Neural cell (in vitro differentiated cells): ENCODE measurements at regions not wholly inside any gene's neighbourhood (a gene's known extent, or its start where the extent isn't known, plus 50 kb on each side); places are given as distances from the start of the nearest gene placed in this dataset.

Source experiments
- H2AFZ ChIP-seq: fragments of 200-600, 300-800 bp; sonication (generic), shearing (Covaris generic); 2 replicates; pipeline ENCODE4 v1.6.0; 2014; ENCODE audit warnings: low read depth, mild to moderate bottlenecking, antibody characterized with exemption, low read length, moderate library complexity
- H3F3A ChIP-seq: fragments of 200-600 bp; shearing (Covaris generic); 2 replicates; pipeline ENCODE4 v1.6.1; 2016; ENCODE audit warnings: mild to moderate bottlenecking, moderate library complexity, mixed read lengths, antibody characterized with exemption, low read length; ENCODE audit not compliant: insufficient read depth, poor library complexity, severe bottlenecking
- H3K27ac ChIP-seq: fragments of 200-600, 300-800 bp; sonication (generic), shearing (Covaris generic); 2 replicates; pipeline ENCODE4 v1.5.1; 2014; ENCODE audit warnings: mild to moderate bottlenecking, low read length, moderate library complexity
- H3K27me3 ChIP-seq: fragments of 300-800, 200-600 bp; sonication (generic), shearing (Covaris generic); 2 replicates; pipeline ENCODE4 v1.6.0; 2014; ENCODE audit warnings: mild to moderate bottlenecking, low read depth, low read length, moderate library complexity; ENCODE audit not compliant: insufficient read depth
- H3K36me3 ChIP-seq: fragments of 300-800, 200-600 bp; sonication (generic), shearing (Covaris generic); 2 replicates; pipeline ENCODE4 v1.5.1; 2014; ENCODE audit warnings: mild to moderate bottlenecking, antibody characterized with exemption, low read length, moderate library complexity; ENCODE audit not compliant: insufficient read depth
- H3K4me2 ChIP-seq: fragments of 300-800, 200-600 bp; sonication (generic), shearing (Covaris generic); 2 replicates; pipeline ENCODE4 v1.6.0; 2014; ENCODE audit warnings: mild to moderate bottlenecking, low read length
- H3K4me3 ChIP-seq: fragments of 300-800, 200-600 bp; sonication (generic), shearing (Covaris generic); 2 replicates; pipeline ENCODE4 v1.5.1; 2014; ENCODE audit warnings: mild to moderate bottlenecking, low read length, moderate library complexity
- H3K79me2 ChIP-seq: fragments of 200-600 bp; shearing (Covaris generic); replicated peaks from 2 replicates; pipeline ENCODE4 v1.6.0; 2014; ENCODE audit warnings: mild to moderate bottlenecking, low read length, moderate library complexity; ENCODE audit not compliant: insufficient read depth
- H3K9ac ChIP-seq: fragments of 300-800, 200-600 bp; sonication (generic), shearing (Covaris generic); 2 replicates; pipeline ENCODE4 v1.6.1; 2016; ENCODE audit warnings: mild to moderate bottlenecking, low read length, mixed read lengths
- H3K9me2 ChIP-seq: fragments of 200-600 bp; shearing (Covaris generic); 2 replicates; pipeline ENCODE4 v1.6.1; 2016; ENCODE audit warnings: mild to moderate bottlenecking, low read length, mixed read lengths; ENCODE audit not compliant: insufficient read depth
- H3K9me3 ChIP-seq: fragments of 200-600, 300-800 bp; sonication (generic), shearing (Covaris generic); 2 replicates; pipeline ENCODE4 v1.6.1; 2016; ENCODE audit warnings: mild to moderate bottlenecking, mixed run types, low read length, moderate library complexity, mixed read lengths
- H4K20me1 ChIP-seq: fragments of 200-600 bp; shearing (Covaris generic); 2 replicates; pipeline ENCODE4 v1.6.1; 2016; ENCODE audit warnings: mild to moderate bottlenecking, mixed run types; ENCODE audit not compliant: insufficient read depth
- EP300 ChIP-seq: fragments of 450-650 bp; conservative IDR thresholded peaks from 2 replicates; pipeline ENCODE4 v1.6.1; 2014; ENCODE audit warnings: antibody characterized with exemption, mild to moderate bottlenecking, moderate library complexity; ENCODE audit not compliant: poor library complexity, severe bottlenecking
- EZH2 ChIP-seq: fragments of 200-600, 300-800 bp; shearing (Covaris generic), sonication (generic); IDR thresholded peaks from 2 replicates; pipeline ENCODE4 v1.6.1; 2014; ENCODE audit warnings: antibody characterized with exemption, low read length, borderline replicate concordance, mild to moderate bottlenecking; ENCODE audit not compliant: insufficient read depth, poor library complexity, severe bottlenecking
- MXI1 ChIP-seq: fragments of 450-650 bp; conservative IDR thresholded peaks from 2 replicates; pipeline ENCODE4 v1.6.1; 2014; ENCODE audit warnings: antibody characterized with exemption, mild to moderate bottlenecking; ENCODE audit not compliant: poor library complexity, severe bottlenecking
- POLR2AphosphoS5 ChIP-seq: IDR thresholded peaks from 2 replicates; pipeline ENCODE4 v1.6.1; 2012
- RAD21 ChIP-seq: fragments of 450-650 bp; conservative IDR thresholded peaks from 2 replicates; pipeline ENCODE4 v1.6.1; 2014; ENCODE audit warnings: antibody characterized with exemption, mild to moderate bottlenecking, moderate library complexity
- REST ChIP-seq: IDR thresholded peaks from 2 replicates; pipeline ENCODE4 v1.6.1; 2012; ENCODE audit warnings: borderline replicate concordance
- SMC3 ChIP-seq: fragments of 450-650 bp; conservative IDR thresholded peaks from 2 replicates; pipeline ENCODE4 v1.6.1; 2014; ENCODE audit warnings: antibody characterized with exemption, mild to moderate bottlenecking, moderate library complexity; ENCODE audit not compliant: poor library complexity
- TAF1 ChIP-seq: IDR thresholded peaks from 2 replicates; pipeline ENCODE4 v1.6.1; 2012; ENCODE audit warnings: low read depth
- TF ChIP-seq, protein P1 (sequence below): fragments of 450-650 bp; IDR thresholded peaks from 2 replicates; pipeline ENCODE4 v1.5.1; 2014; ENCODE audit warnings: antibody characterized with exemption, mild to moderate bottlenecking, moderate library complexity; ENCODE audit not compliant: poor library complexity, severe bottlenecking

DNA sequence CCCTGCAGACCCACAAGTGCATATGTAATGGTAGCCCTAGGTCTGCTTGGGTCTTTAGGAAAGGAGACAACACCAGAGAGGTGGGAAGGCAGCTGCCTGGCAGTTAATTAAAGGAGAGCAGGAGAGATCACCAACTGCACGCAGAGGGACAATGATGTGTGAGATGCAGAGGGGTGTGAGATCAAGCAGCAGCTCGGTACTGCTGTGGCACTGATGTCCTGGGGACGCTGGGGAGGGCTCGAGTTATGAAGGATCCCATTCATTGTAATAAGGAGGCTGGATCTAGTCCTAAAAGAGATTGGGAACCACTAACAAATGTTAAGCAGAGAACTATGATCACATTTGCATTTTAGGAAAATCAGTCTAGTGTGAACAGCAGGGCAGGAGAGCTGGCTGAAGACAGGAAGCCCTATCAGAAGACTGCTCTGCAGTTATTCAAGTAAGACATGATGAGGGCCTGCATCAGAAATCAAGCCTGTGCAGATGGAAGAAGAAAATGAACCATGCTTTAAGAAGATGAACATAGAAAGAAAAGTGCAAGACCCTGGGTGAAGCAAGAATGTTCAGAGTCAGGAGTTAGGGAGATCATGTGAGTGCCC is 80.4 kb downstream of the DLEU7 start:
- Histone ChIP-seq H3K4me2 (no peak overlapping the region), H3K4me3 (no peak overlapping the region), H3F3A (no peaks in the 10 kb centered on the region), H3K36me3 (no peaks in the 10 kb centered on the region), H3K79me2 (no peaks in the 10 kb centered on the region), H2AFZ (no peak overlapping the region), H3K9me2 (no peaks in the 10 kb centered on the region), H3K27ac (no peak overlapping the region), H3K9ac (no peak overlapping the region), H4K20me1 (no peaks in the 10 kb centered on the region), H3K27me3 (no peaks in the 10 kb centered on the region), H3K9me3 (no peaks in the 10 kb centered on the region)
- no peak for TF ChIP-seq TAF1
- TF ChIP-seq MXI1: no peak
- no peak for TF ChIP-seq SMC3
- TF ChIP-seq REST: no peak
- TF ChIP-seq RAD21: no peak
- no peak for TF ChIP-seq EP300
- TF ChIP-seq EZH2: no peak
- no peak for TF ChIP-seq POLR2AphosphoS5
- TF ChIP-seq, protein P1, sequence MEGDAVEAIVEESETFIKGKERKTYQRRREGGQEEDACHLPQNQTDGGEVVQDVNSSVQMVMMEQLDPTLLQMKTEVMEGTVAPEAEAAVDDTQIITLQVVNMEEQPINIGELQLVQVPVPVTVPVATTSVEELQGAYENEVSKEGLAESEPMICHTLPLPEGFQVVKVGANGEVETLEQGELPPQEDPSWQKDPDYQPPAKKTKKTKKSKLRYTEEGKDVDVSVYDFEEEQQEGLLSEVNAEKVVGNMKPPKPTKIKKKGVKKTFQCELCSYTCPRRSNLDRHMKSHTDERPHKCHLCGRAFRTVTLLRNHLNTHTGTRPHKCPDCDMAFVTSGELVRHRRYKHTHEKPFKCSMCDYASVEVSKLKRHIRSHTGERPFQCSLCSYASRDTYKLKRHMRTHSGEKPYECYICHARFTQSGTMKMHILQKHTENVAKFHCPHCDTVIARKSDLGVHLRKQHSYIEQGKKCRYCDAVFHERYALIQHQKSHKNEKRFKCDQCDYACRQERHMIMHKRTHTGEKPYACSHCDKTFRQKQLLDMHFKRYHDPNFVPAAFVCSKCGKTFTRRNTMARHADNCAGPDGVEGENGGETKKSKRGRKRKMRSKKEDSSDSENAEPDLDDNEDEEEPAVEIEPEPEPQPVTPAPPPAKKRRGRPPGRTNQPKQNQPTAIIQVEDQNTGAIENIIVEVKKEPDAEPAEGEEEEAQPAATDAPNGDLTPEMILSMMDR: no peak

DNA sequence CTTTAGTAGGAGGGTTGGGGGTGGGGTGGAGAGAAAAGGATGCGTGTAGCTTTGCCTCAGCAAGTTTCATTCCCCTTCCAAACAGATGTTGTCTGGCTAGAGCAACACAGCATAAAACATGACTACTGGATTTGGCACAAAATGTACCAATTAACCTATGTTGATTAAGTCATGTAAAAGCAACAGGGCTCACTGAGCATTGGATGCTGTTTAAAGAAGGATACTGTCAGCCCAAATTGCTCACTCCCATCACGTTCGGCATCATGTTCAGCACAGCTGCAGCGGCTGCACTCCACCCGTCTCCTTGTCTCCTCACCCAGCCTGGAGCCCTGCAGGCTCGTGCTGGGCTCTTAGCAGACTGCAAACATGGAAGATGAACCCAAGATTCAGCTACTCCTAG is 77.5 kb downstream of the DLEU7 start:
- no peaks in the 10 kb centered on the region for H3K9me2 ChIP-seq
- H3K79me2 ChIP-seq: no peaks in the 10 kb centered on the region
- H3K9ac ChIP-seq: no peak overlapping the region
- TF ChIP-seq EZH2 (no peak), SMC3 (no peak), RAD21 (no peak), POLR2AphosphoS5 (no peak), TAF1 (no peak), MXI1 (no peak)
- TF ChIP-seq, protein P1: no peak
- no peaks in the 10 kb centered on the region for H3F3A ChIP-seq
- H3K4me2 ChIP-seq: no peak overlapping the region
- H3K36me3 ChIP-seq: no peaks in the 10 kb centered on the region
- no peaks in the 10 kb centered on the region for H3K9me3 ChIP-seq
- no peaks in the 10 kb centered on the region for H4K20me1 ChIP-seq
- H3K4me3 ChIP-seq: no peak overlapping the region
- no peak overlapping the region for H2AFZ ChIP-seq
- H3K27me3 ChIP-seq: no peaks in the 10 kb centered on the region
- no peak overlapping the region for H3K27ac ChIP-seq
